Suprapubic skin (tissue), 4 donors: ENCODE measurements at regions not wholly inside any gene's neighbourhood (a gene's known extent, or its start where the extent isn't known, plus 50 kb on each side); places are given as distances from the start of the nearest gene placed in this dataset.

Source experiments
- POLR2A ChIP-seq, 2 donors: fragments of 450-650 bp; IDR thresholded peaks; one replicate each; pipeline ENCODE4 v1.6.1; 2017; ENCODE audit warnings: antibody characterized with exemption in 2 of 2, mild to moderate bottlenecking in 2 of 2, moderate library complexity in 2 of 2
- POLR2AphosphoS5 ChIP-seq, 3 donors: sonication (generic); formaldehyde crosslinking; IDR thresholded peaks; one replicate each; pipeline ENCODE4 v1.6.1; 2017; ENCODE audit warnings: antibody characterized with exemption in 3 of 3
- TF ChIP-seq, protein P1 (sequence below), 2 donors: fragments of 200-600 bp in 1 of 2; fragments of 450-650 bp in 1 of 2; sonication (generic) in 1 of 2; IDR thresholded peaks; one replicate each; pipeline ENCODE4 v1.5.1; 2016 to 2019; ENCODE audit warnings: antibody characterized with exemption in 2 of 2, mild to moderate bottlenecking in 1 of 2, moderate library complexity in 1 of 2

- TF ChIP-seq POLR2AphosphoS5 (IDR thresholded peaks at IDR 0.05) = no peak
- TF ChIP-seq POLR2A (IDR thresholded peaks at IDR 0.05) = no peak
- TF ChIP-seq, protein P1, sequence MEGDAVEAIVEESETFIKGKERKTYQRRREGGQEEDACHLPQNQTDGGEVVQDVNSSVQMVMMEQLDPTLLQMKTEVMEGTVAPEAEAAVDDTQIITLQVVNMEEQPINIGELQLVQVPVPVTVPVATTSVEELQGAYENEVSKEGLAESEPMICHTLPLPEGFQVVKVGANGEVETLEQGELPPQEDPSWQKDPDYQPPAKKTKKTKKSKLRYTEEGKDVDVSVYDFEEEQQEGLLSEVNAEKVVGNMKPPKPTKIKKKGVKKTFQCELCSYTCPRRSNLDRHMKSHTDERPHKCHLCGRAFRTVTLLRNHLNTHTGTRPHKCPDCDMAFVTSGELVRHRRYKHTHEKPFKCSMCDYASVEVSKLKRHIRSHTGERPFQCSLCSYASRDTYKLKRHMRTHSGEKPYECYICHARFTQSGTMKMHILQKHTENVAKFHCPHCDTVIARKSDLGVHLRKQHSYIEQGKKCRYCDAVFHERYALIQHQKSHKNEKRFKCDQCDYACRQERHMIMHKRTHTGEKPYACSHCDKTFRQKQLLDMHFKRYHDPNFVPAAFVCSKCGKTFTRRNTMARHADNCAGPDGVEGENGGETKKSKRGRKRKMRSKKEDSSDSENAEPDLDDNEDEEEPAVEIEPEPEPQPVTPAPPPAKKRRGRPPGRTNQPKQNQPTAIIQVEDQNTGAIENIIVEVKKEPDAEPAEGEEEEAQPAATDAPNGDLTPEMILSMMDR (IDR thresholded peaks at IDR 0.05) = no peak
Observed at GRCh38 chr12:124122722-124123121, 149.7 kb downstream of the ZNF664 start.
